ENCODE measurements at regions not wholly inside any gene's neighbourhood (a gene's known extent, or its start where the extent isn't known, plus 50 kb on each side); places are given as distances from the start of the nearest gene placed in this dataset.
"Not testable (repeated sequence)": the region's sequence is repeated elsewhere in the genome, so short reads cannot be mapped to it uniquely, and the experiment has no call there.

DNA sequence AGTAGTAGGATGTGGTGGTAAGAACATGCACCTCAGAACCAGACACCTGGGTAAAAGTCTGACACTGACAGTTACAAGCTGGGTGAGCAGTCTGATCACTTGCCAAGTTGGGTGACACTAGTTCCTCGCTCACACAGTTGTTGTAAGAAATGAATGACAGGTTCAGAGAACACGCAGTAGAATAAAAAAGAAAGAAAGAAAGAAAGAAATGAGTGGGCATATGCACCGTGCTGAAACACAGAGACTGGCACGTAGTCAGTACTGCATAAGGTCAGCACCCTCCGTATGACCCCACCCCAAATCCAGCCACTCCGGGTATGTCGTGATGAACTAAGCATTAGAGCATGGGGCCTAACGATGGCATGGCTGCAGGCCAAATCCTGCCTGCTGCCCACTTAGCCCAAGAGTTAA is 90.6 kb downstream of the GLUL start:
- peaks cover 9 to 36% of the 10 kb centered on the region in 2 donors for H3K4me1 ChIP-seq (ENCODE audit: control insufficient read depth in 1 of 2, low read depth in 2 of 2)
- no peak overlapping the region for H3K27ac ChIP-seq
- no peak overlapping the region for H3K4me3 ChIP-seq
- H3K9me3 ChIP-seq: no peaks in the 10 kb centered on the region
- no peak for DNase-seq (ENCODE audit: low spot score)
- no peak for ATAC-seq (ENCODE audit: insufficient number of reproducible peaks, low FRiP score, low read depth)
- no peaks in the 10 kb centered on the region for H3K36me3 ChIP-seq
- TF ChIP-seq, protein P1, sequence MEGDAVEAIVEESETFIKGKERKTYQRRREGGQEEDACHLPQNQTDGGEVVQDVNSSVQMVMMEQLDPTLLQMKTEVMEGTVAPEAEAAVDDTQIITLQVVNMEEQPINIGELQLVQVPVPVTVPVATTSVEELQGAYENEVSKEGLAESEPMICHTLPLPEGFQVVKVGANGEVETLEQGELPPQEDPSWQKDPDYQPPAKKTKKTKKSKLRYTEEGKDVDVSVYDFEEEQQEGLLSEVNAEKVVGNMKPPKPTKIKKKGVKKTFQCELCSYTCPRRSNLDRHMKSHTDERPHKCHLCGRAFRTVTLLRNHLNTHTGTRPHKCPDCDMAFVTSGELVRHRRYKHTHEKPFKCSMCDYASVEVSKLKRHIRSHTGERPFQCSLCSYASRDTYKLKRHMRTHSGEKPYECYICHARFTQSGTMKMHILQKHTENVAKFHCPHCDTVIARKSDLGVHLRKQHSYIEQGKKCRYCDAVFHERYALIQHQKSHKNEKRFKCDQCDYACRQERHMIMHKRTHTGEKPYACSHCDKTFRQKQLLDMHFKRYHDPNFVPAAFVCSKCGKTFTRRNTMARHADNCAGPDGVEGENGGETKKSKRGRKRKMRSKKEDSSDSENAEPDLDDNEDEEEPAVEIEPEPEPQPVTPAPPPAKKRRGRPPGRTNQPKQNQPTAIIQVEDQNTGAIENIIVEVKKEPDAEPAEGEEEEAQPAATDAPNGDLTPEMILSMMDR (IDR thresholded peaks at IDR 0.05): no peak
- no peaks in the 10 kb centered on the region for H3K27me3 ChIP-seq (replicated peaks; ENCODE audit: insufficient read depth)

DNA sequence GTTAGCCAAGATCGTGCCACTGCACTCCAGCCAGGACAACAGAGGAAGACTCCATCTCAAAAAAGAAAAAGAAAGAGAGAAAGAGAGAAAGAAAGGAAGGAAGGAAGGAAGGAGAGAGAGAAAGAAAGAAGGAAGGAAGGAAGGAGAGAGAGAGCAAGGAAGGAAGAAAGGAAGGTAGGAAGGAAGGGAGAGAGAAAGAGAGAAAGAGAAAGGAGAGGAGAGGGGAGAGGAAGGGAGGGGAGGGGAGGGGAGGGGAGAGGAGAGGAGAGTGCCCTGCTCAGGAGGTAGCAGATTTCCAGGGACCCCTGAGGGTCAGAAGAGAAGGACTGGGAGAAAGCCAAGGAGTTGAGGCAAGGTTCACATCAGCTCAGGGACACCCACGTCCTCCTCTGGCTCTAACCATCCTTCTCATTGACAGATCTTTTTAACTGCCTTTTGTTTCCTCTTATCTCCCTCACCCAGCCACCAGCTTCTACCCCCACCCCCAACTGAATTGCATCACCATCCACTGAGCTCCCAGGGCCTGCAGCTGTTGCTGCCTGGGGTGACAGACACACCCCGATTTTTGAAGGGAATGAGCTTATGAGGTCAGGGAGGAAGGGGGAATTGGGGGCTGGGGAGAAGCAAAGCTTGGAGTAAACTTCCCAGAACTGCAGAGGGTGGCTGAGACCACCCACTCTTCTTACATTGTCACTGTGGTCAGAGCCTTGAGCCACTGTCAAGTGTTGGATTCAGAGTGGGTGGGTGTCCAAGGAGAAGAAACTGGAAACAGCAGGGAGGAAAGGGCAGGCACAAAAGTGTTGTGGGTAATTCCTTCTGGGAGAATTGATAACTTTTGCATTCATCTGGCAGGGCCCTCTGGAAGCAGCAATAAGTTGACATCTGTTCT is 91.6 kb downstream of the GLUL start:
- TF ChIP-seq, protein P1 (IDR thresholded peaks at IDR 0.05): no peak
- ATAC-seq (ENCODE audit: insufficient number of reproducible peaks, low FRiP score, low read depth) (no peak), DNase-seq (ENCODE audit: low spot score) (no peak)
- Histone ChIP-seq H3K4me3 (no peak overlapping the region), H3K9me3 (no peaks in the 10 kb centered on the region), H3K4me1 (ENCODE audit: control insufficient read depth in 1 of 2, low read depth in 2 of 2) (peaks cover 9 to 36% of the 10 kb centered on the region in 2 donors), H3K36me3 (no peaks in the 10 kb centered on the region), H3K27ac (no peak overlapping the region), H3K27me3 (replicated peaks; ENCODE audit: insufficient read depth) (no peaks in the 10 kb centered on the region)

DNA sequence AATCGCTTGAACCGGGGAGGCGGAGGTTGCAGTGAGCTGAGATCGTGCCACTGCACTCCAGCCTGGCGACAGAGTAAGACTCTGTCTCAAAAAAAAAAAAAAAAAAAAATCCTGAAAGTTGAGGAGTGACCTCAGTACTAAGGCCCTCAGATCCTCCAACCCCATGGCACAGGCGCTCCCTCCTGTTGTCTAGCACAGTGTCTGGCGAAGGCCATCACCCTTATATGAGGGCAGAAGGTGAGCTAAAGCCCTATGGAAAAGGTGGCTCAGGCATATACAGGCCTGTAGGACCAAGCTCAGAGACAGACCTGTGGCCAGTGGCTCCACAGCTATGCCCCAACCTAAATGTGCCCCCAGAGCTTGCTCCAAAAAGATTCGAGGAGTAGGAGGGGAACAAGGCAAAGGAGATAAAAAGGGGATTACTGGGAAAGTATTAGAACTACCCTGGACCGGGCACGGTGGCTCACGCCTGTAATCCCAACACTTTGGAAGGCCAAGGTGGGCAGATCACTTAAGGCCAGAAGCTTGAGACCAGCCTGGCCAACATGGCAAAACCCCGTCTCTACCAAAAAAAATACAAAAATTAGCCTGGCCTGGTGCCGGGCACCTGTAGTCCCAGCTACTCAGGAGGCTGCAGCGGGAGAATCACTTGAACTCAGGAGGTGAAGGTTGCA is 92.4 kb downstream of the GLUL start:
- DNase-seq (ENCODE audit: low spot score); H3K27ac ChIP-seq; H3K9me3 ChIP-seq; H3K4me3 ChIP-seq; ATAC-seq (ENCODE audit: insufficient number of reproducible peaks, low FRiP score, low read depth); H3K27me3 ChIP-seq (replicated peaks; ENCODE audit: insufficient read depth); H3K36me3 ChIP-seq: not testable (repeated sequence)
- peaks cover 9 to 28% of the 10 kb centered on the region in 2 donors for H3K4me1 ChIP-seq (ENCODE audit: control insufficient read depth in 1 of 2, low read depth in 2 of 2)

DNA sequence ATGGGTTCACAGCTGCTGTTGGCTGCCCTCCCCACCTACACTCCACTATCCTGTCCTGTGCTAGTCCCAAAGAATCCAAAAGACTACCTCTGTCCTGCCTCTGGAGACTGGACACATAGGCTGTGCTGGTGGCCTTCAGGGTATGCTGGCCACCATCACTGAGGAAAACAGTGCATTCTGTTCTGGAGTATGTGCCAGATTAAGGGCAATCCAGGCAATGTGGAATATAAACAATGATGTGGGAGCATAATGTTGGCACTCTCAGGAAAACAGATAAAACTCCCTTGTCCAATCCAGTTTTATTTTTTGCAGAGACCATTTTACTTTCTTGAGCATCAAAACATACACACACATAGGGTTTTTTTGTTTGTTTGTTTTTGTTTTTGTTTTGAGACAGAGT is 94.3 kb downstream of the GLUL start:
- H3K4me1 ChIP-seq (ENCODE audit: control insufficient read depth in 1 of 2, low read depth in 2 of 2): peaks cover 9 to 17% of the 10 kb centered on the region in 2 donors
- no peak overlapping the region for H3K4me3 ChIP-seq
- no peaks in the 10 kb centered on the region for H3K36me3 ChIP-seq
- H3K27me3 ChIP-seq (replicated peaks; ENCODE audit: insufficient read depth): no peaks in the 10 kb centered on the region
- no peak for ATAC-seq (ENCODE audit: insufficient number of reproducible peaks, low FRiP score, low read depth)
- H3K27ac ChIP-seq: peak overlapping the region in 1 of 2 donors; percentile 47
- TF ChIP-seq, protein P1 (IDR thresholded peaks at IDR 0.05): no peak
- DNase-seq (ENCODE audit: low spot score): no peak
- no peaks in the 10 kb centered on the region for H3K9me3 ChIP-seq

DNA sequence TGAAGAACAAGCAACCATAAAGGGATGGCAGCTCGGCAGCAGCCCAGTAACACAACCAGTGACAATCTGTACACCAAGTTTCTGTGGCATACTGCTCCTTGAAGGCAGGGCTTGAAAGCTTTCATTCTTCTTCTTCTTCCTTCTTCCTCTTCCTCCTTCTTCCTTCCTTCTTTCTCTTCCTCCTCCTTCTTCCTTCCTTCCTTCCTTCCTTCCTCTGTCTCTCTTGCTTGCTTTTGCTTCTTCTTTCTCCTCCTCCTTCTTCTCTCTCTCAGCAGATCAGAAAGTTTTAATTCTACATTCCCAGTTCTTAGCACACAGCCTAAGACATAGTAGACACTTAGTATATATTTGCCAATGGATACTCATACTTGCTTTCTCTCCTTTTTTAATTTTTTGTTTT is 95.9 kb downstream of the GLUL start:
- Histone ChIP-seq H3K27ac (no peak overlapping the region), H3K27me3 (replicated peaks; ENCODE audit: insufficient read depth) (no peaks in the 10 kb centered on the region), H3K9me3 (no peaks in the 10 kb centered on the region), H3K4me3 (no peak overlapping the region), H3K36me3 (no peaks in the 10 kb centered on the region), H3K4me1 (ENCODE audit: control insufficient read depth in 1 of 2, low read depth in 2 of 2) (peaks cover 11 to 23% of the 10 kb centered on the region in 2 donors)
- DNase-seq (ENCODE audit: low spot score) (no peak), ATAC-seq (ENCODE audit: insufficient number of reproducible peaks, low FRiP score, low read depth) (no peak)
- TF ChIP-seq, protein P1 (IDR thresholded peaks at IDR 0.05): no peak
